Neural cell (in vitro differentiated cells): ENCODE measurements at regions not wholly inside any gene's neighbourhood (a gene's known extent, or its start where the extent isn't known, plus 50 kb on each side); places are given as distances from the start of the nearest gene placed in this dataset.

Experiments
- H2AFZ ChIP-seq: fragments of 200-600, 300-800 bp; sonication (generic), shearing (Covaris generic); 2 replicates; pipeline ENCODE4 v1.6.0; 2014; ENCODE audit warnings: low read depth, mild to moderate bottlenecking, antibody characterized with exemption, low read length, moderate library complexity
- H3F3A ChIP-seq: fragments of 200-600 bp; shearing (Covaris generic); 2 replicates; pipeline ENCODE4 v1.6.1; 2016; ENCODE audit warnings: mild to moderate bottlenecking, moderate library complexity, mixed read lengths, antibody characterized with exemption, low read length; ENCODE audit not compliant: insufficient read depth, poor library complexity, severe bottlenecking
- H3K27ac ChIP-seq: fragments of 200-600, 300-800 bp; sonication (generic), shearing (Covaris generic); 2 replicates; pipeline ENCODE4 v1.5.1; 2014; ENCODE audit warnings: mild to moderate bottlenecking, low read length, moderate library complexity
- H3K27me3 ChIP-seq: fragments of 300-800, 200-600 bp; sonication (generic), shearing (Covaris generic); 2 replicates; pipeline ENCODE4 v1.6.0; 2014; ENCODE audit warnings: mild to moderate bottlenecking, low read depth, low read length, moderate library complexity; ENCODE audit not compliant: insufficient read depth
- H3K36me3 ChIP-seq: fragments of 300-800, 200-600 bp; sonication (generic), shearing (Covaris generic); 2 replicates; pipeline ENCODE4 v1.5.1; 2014; ENCODE audit warnings: mild to moderate bottlenecking, antibody characterized with exemption, low read length, moderate library complexity; ENCODE audit not compliant: insufficient read depth
- H3K4me2 ChIP-seq: fragments of 300-800, 200-600 bp; sonication (generic), shearing (Covaris generic); 2 replicates; pipeline ENCODE4 v1.6.0; 2014; ENCODE audit warnings: mild to moderate bottlenecking, low read length
- H3K4me3 ChIP-seq: fragments of 300-800, 200-600 bp; sonication (generic), shearing (Covaris generic); 2 replicates; pipeline ENCODE4 v1.5.1; 2014; ENCODE audit warnings: mild to moderate bottlenecking, low read length, moderate library complexity
- H3K79me2 ChIP-seq: fragments of 200-600 bp; shearing (Covaris generic); replicated peaks from 2 replicates; pipeline ENCODE4 v1.6.0; 2014; ENCODE audit warnings: mild to moderate bottlenecking, low read length, moderate library complexity; ENCODE audit not compliant: insufficient read depth
- H3K9ac ChIP-seq: fragments of 300-800, 200-600 bp; sonication (generic), shearing (Covaris generic); 2 replicates; pipeline ENCODE4 v1.6.1; 2016; ENCODE audit warnings: mild to moderate bottlenecking, low read length, mixed read lengths
- H3K9me2 ChIP-seq: fragments of 200-600 bp; shearing (Covaris generic); 2 replicates; pipeline ENCODE4 v1.6.1; 2016; ENCODE audit warnings: mild to moderate bottlenecking, low read length, mixed read lengths; ENCODE audit not compliant: insufficient read depth
- H3K9me3 ChIP-seq: fragments of 200-600, 300-800 bp; sonication (generic), shearing (Covaris generic); 2 replicates; pipeline ENCODE4 v1.6.1; 2016; ENCODE audit warnings: mild to moderate bottlenecking, mixed run types, low read length, moderate library complexity, mixed read lengths
- H4K20me1 ChIP-seq: fragments of 200-600 bp; shearing (Covaris generic); 2 replicates; pipeline ENCODE4 v1.6.1; 2016; ENCODE audit warnings: mild to moderate bottlenecking, mixed run types; ENCODE audit not compliant: insufficient read depth
- CTCF ChIP-seq: fragments of 450-650 bp; IDR thresholded peaks from 2 replicates; pipeline ENCODE4 v1.5.1; 2014; ENCODE audit warnings: antibody characterized with exemption, mild to moderate bottlenecking, moderate library complexity; ENCODE audit not compliant: poor library complexity, severe bottlenecking
- EP300 ChIP-seq: fragments of 450-650 bp; conservative IDR thresholded peaks from 2 replicates; pipeline ENCODE4 v1.6.1; 2014; ENCODE audit warnings: antibody characterized with exemption, mild to moderate bottlenecking, moderate library complexity; ENCODE audit not compliant: poor library complexity, severe bottlenecking
- EZH2 ChIP-seq: fragments of 200-600, 300-800 bp; shearing (Covaris generic), sonication (generic); IDR thresholded peaks from 2 replicates; pipeline ENCODE4 v1.6.1; 2014; ENCODE audit warnings: antibody characterized with exemption, low read length, borderline replicate concordance, mild to moderate bottlenecking; ENCODE audit not compliant: insufficient read depth, poor library complexity, severe bottlenecking
- MXI1 ChIP-seq: fragments of 450-650 bp; conservative IDR thresholded peaks from 2 replicates; pipeline ENCODE4 v1.6.1; 2014; ENCODE audit warnings: antibody characterized with exemption, mild to moderate bottlenecking; ENCODE audit not compliant: poor library complexity, severe bottlenecking
- POLR2AphosphoS5 ChIP-seq: IDR thresholded peaks from 2 replicates; pipeline ENCODE4 v1.6.1; 2012
- RAD21 ChIP-seq: fragments of 450-650 bp; conservative IDR thresholded peaks from 2 replicates; pipeline ENCODE4 v1.6.1; 2014; ENCODE audit warnings: antibody characterized with exemption, mild to moderate bottlenecking, moderate library complexity
- REST ChIP-seq: IDR thresholded peaks from 2 replicates; pipeline ENCODE4 v1.6.1; 2012; ENCODE audit warnings: borderline replicate concordance
- SMC3 ChIP-seq: fragments of 450-650 bp; conservative IDR thresholded peaks from 2 replicates; pipeline ENCODE4 v1.6.1; 2014; ENCODE audit warnings: antibody characterized with exemption, mild to moderate bottlenecking, moderate library complexity; ENCODE audit not compliant: poor library complexity
- TAF1 ChIP-seq: IDR thresholded peaks from 2 replicates; pipeline ENCODE4 v1.6.1; 2012; ENCODE audit warnings: low read depth

- H3K27me3 ChIP-seq: no peaks in the 10 kb centered on the region
- no peaks in the 10 kb centered on the region for H3K9me3 ChIP-seq
- no peak overlapping the region for H3K4me3 ChIP-seq
- no peak overlapping the region for H3K4me2 ChIP-seq
- no peak overlapping the region for H3K27ac ChIP-seq
- no peak for TF ChIP-seq REST
- no peak for TF ChIP-seq TAF1
- no peak for TF ChIP-seq SMC3
- no peak for TF ChIP-seq MXI1
- no peak for TF ChIP-seq RAD21
- no peak for TF ChIP-seq EZH2
- no peak for TF ChIP-seq CTCF
- TF ChIP-seq POLR2AphosphoS5: no peak
- no peak for TF ChIP-seq EP300
- no peaks in the 10 kb centered on the region for H3K9me2 ChIP-seq
- H3K79me2 ChIP-seq: no peaks in the 10 kb centered on the region
- no peaks in the 10 kb centered on the region for H3K36me3 ChIP-seq
- no peaks in the 10 kb centered on the region for H3F3A ChIP-seq
- no peak overlapping the region for H3K9ac ChIP-seq
- H2AFZ ChIP-seq: no peak overlapping the region
- H4K20me1 ChIP-seq: no peaks in the 10 kb centered on the region
Measured at GRCh38 chr2:193867454-193867853, 1672.7 kb upstream of the TMEFF2 start.

GRCh38 chr2:193861557-193861956, 1666.8 kb upstream of the TMEFF2 start:
- Histone ChIP-seq H3K4me3 (no peak overlapping the region), H3K4me2 (no peak overlapping the region), H3K9me2 (no peaks in the 10 kb centered on the region), H2AFZ (no peak overlapping the region), H3K9me3 (no peaks in the 10 kb centered on the region), H3K27me3 (no peaks in the 10 kb centered on the region), H4K20me1 (no peaks in the 10 kb centered on the region), H3K9ac (no peak overlapping the region), H3K36me3 (no peaks in the 10 kb centered on the region), H3K79me2 (no peaks in the 10 kb centered on the region), H3F3A (no peaks in the 10 kb centered on the region), H3K27ac (no peak overlapping the region)
- no peak for TF ChIP-seq TAF1
- no peak for TF ChIP-seq REST
- TF ChIP-seq SMC3: no peak
- TF ChIP-seq EZH2: no peak
- no peak for TF ChIP-seq EP300
- TF ChIP-seq CTCF: no peak
- TF ChIP-seq POLR2AphosphoS5: no peak
- no peak for TF ChIP-seq RAD21
- no peak for TF ChIP-seq MXI1
